HG02884 (cell line): ENCODE measurements at regions not wholly inside any gene's neighbourhood (a gene's known extent, or its start where the extent isn't known, plus 50 kb on each side); places are given as distances from the start of the nearest gene placed in this dataset.

Experiments used
- ATAC-seq: cut with Tn5 transposase; IDR thresholded peaks from one replicate; pipeline ENCODE4 v1.9.1; 2021; ENCODE audit warnings: mild to moderate bottlenecking, moderate library complexity; ENCODE audit not compliant: unreplicated experiment

GRCh38 chr12:126337556-126338441 is 1272.6 kb downstream of the AACS start:
- no peak for ATAC-seq

DNA sequence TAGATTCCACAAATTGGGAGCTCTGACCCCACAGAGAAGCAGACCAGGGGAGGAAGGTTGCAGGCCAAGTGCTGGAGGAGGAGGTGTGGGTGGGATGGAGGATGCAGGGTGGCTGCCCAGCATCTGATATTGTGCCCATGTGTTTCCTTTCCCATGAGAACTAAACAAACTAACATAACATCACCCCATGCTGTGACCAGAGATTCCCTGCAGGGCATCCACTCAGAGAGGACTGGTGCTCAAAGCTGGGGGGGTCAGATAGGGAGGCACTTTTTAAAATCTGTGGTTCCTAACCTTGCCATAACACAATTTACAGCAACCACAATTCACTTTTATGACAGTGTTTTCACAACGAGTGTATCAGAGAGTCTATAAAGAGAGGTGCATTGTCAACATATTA is 1277.6 kb downstream of the AACS start:
- no peak for ATAC-seq

DNA sequence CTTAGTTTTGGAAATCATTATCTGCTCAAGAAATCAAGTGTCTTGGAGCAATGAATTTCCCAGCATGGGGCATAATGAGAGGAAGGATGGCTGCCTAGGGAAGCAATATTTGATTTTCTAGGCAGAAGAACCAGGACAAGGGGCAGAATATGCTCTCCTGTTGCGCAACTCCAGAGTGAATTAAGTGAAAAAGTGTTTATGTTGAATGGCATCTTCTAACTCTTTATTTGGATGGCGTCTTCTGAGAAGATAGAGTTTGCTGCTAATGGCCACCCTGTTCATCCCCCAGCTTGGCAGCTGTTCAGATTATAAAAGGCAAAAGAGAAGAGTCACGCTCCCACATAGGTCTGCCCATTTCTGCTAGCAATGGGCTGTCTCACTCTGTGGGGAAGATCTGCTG is 1278.1 kb downstream of the AACS start:
- no peak for ATAC-seq

- ATAC-seq: no peak
These were observed 1280.9 kb downstream of the AACS start for GRCh38 chr12:126346087-126346486.

GRCh38 chr12:126347421-126347820 is 1282.2 kb downstream of the AACS start:
- no peak for ATAC-seq

GRCh38 chr12:126349383-126349782 is 1284.1 kb downstream of the AACS start:
- ATAC-seq: no peak

DNA sequence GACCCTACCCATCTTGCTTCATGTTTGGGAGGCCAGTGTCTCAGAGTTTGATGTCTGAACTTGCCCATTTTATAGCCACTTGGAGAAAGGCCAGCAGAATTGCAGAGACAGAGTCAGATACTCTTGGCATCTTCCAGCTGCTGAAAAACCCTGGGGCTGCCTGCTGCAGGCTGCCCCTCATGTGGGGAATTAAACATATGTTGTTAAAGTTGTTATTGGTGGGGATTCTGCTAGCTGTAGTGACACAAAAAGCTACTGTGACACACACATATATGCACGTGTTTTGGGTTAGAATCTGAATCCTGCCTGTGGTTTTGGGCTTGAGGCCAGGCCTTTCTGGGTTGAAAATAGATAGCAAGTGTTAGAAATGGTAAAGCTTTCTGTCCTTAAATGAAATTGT is 1288.4 kb downstream of the AACS start:
- no peak for ATAC-seq

- no peak for ATAC-seq
These were observed 1289.4 kb downstream of the AACS start for GRCh38 chr12:126354633-126355032.

GRCh38 chr12:126355346-126355745 is 1290.1 kb downstream of the AACS start:
- ATAC-seq: no peak

GRCh38 chr12:126358806-126359205 is 1293.6 kb downstream of the AACS start:
- ATAC-seq: no peak

GRCh38 chr12:126359216-126359615 is 1294.0 kb downstream of the AACS start:
- no peak for ATAC-seq

GRCh38 chr12:126361804-126362203 is 1296.6 kb downstream of the AACS start:
- no peak for ATAC-seq

DNA sequence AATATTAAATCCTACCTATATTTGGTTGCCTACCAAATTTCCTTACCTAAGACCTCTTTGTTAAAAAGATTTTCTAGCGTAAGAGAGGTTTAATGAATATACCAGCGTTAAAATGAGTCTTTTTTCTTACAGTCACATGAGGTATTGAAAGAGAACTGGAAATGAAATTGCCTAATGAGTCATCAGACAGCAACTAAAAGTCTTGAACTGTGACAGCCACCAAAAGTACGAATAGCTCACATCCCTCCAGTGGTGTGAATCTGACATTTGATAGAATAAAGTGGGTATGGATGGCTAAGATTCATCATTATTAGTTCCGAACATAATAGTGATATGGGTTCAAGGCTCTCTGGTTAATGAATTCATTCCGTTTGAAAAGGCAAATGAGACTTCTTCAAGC is 1297.3 kb downstream of the AACS start:
- ATAC-seq: no peak

DNA sequence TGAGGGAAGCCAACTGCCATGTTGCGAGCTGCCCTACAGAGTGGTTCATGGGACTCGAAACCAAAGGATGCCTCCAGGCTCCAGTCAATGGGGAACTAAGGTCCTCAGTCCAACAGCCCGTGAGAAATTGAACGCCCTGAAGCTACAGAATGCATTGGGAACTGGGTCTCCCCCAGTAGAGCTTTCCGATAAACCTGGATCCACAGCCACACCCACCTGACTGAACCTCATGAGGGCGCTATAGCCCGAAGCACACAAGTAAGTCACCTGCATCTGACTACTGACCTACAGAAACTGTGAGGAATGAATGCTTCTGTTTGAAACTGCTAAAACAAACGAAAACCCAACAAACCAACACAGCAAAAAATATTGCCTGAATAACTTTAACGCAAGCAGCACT is 1297.7 kb downstream of the AACS start:
- ATAC-seq: no peak

DNA sequence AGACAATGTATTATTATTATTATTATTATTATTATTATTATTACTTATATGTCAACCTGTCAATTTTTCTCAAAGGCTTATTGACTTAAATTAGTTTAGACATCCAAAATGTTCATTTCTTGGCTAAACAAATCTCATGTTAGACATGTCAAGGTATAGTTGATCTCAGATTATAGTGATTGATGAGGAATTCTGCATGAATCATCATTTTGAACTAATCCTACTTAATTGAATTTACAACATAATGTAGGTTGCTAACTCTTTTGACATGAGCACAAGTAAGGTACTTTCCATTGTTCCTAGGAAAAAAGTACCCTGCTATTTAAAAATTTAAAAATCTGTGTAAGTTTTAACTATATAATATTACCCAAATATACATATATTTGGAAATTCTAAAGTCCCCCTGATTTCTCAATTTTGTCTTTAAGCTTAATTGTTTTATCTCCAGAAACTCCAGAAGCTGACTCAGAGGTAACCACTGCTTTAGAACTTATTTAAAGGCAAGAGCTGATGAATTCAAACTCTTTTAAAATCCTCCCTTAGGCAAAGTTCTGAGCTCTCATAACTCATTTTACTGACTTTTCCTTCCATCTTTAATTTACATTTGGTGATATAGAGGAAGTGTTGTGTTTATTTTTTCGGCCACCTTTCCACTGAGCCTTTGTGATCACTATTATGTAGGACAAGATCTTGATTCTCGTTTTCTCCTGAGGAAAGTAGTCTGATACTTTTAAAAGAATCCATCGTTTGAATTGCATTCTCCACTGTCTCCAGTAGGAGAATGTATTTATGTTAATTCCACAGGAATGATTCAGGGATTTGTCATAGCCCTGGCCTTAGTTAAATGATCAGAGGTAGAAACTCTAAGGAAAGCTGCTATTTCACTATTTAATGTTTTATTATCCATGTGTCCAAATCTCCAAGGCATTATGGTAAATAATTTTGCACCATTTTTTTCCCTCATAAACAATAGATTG is 1304.5 kb downstream of the AACS start:
- ATAC-seq: no peak

DNA sequence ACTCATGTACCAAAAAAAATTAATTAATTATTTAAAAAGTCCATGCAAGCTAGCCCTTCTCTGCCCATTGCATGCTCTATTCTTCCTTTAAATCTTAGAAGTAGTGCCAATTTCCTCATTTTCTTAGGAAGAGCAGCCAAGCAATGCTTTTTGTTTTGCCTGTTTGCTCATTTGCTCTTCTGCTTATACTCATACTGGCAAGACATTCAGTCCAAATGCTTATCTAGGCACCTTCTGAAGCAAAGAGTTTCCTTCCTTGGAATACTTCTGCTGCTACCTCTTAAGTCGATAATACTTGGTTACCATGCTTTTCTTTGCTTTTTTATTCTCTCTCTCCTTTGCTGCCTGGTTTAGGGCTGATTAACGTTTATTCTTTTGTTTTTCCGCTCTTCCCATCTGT is 1318.3 kb downstream of the AACS start:
- no peak for ATAC-seq

DNA sequence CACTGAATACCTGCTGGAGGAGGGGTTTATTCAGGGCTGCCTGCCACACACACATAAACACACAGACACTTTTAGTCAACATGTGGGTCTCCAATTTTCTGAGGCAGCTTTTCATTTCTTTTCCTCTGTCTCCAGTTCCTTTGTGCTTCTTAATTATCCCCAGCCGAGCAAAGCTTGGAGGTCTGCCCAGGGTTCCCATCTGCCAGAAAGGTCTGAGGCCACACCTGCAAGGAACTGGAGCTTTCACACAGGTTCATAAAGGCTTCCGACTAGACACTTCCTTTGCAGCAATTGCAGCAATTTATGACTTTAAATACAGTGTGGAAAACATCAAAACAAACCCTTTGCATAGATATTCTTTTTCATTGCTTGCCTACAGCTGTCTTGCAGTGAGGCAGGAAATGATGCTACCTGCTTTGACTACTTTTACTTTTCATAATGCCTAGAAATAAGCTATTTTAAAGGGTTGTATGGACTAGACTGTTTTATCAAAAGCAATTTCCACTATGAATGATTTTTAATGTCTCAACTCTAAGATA is 1318.9 kb downstream of the AACS start:
- ATAC-seq: no peak

DNA sequence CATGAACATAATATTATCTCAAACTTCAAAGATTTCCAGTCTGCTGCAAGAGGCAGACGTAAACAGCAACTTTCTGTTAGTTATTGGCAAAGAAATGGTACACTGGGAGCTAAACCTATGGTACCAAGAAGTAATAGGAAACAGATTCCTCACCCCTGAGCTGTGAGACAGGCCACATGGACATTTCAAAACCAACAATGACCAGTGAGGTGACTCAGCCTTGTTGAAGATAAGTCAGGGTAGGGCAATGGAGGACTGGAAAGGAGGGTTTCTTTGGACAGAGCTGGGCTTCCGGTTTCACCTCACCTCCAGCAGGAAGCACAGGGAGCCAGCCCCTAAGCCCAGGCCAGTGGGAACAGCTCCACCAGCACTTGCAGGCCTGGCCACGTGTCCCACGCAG is 1320.5 kb downstream of the AACS start:
- ATAC-seq: no peak

GRCh38 chr12:126389220-126389841 is 1324.1 kb downstream of the AACS start:
- ATAC-seq: no peak

DNA sequence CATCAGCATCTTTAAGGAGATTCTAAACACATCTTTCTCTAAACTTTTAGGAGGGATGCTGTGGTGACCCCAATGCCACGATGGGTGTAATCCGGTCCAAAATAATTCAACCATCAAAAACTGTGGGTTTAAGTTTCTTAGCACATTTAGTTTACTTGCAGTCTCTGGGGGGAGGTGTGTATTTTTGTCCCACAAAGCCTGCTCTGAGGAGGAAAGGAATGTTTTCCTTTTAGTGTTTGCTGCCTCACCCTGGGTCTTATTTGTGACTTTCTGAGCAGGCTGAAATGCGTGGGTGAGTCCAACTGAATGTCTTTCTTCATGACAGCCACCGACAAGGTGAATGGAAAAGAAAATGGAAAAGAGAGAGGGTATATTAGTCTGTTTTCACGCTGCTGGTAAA is 1324.7 kb downstream of the AACS start:
- ATAC-seq: no peak

DNA sequence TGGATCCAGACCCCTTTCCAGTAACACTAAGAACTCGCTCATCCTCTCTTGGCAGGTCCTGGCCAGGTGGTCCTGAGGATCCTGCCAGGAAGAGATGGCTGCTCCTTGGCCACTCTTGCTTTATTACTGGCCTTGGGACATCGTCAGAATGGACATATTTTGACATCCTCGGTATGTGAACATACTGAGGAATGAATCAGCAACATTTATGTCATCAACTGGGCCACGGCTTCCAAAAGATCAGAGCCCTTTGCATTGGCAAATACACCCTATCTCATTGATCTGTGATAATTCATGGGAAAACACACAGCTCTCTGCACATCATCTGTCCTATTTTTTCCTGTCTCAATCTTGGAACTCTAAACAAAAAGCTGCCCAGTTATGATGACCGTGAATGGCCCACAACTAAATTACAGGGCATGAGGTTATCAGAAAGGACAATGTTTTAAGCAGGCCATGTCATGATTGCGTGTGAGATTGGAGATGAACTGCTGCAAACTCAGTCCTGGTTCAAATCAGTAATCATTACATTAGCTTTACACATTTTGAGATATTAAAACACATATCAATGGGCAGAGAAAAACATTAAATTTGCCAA is 1325.8 kb downstream of the AACS start:
- no peak for ATAC-seq
